SK-N-SH (cell line): ENCODE measurements at regions not wholly inside any gene's neighbourhood (a gene's known extent, or its start where the extent isn't known, plus 50 kb on each side); places are given as distances from the start of the nearest gene placed in this dataset.

Experiments
- CTCF ChIA-PET: fragments of 300-600, 350-600 bp; formaldehyde crosslinking; extraction: SDS; loops from one replicate; lab custom pipeline; 2021; lab: Yijun Ruan, JAX
- POLR2A ChIA-PET: fragments of 350-600 bp; sonication (Branson Sonifier 250); formaldehyde crosslinking; extraction: SDS; loops from one replicate; lab custom pipeline; 2020; ENCODE audit warnings: antibody characterized with exemption, inconsistent platforms; lab: Yijun Ruan, JAX
- DNase-seq: peaks from one replicate; pipeline ENCODE4 v3.0.0; 2012
- H2AFZ ChIP-seq: fragments of 200-600 bp; sonication (generic); 2 replicates; pipeline ENCODE4 v1.8.1; 2016; ENCODE audit warnings: antibody characterized with exemption, mild to moderate bottlenecking, low read depth
- H3F3A ChIP-seq: fragments of 200-600 bp; sonication (generic); replicated peaks from 2 replicates; pipeline ENCODE3; 2016; ENCODE audit warnings: antibody characterized with exemption, mild to moderate bottlenecking; ENCODE audit not compliant: insufficient read depth
- H3K27ac ChIP-seq, 2 experiments: fragments of 200-500 bp in 1 of 2; fragments of 200-600 bp in 1 of 2; sonication (Bioruptor generic) in 1 of 2; sonication (generic), shearing (Covaris generic) in 1 of 2; 2 replicates each; pipeline versions ENCODE4 v1.5.1 to v1.6.1; 2014 to 2016; ENCODE audit warnings: low read depth in 2 of 2, inconsistent platforms in 1 of 2, low read length in 1 of 2, mild to moderate bottlenecking in 1 of 2, mixed read lengths in 1 of 2
- H3K27me3 ChIP-seq: fragments of 200-600 bp; sonication (generic), shearing (Covaris generic); 2 replicates; pipeline ENCODE4 v1.6.1; 2016; ENCODE audit warnings: mixed run types; ENCODE audit not compliant: insufficient read depth
- H3K36me3 ChIP-seq, 2 experiments: fragments of 200-500 bp in 1 of 2; fragments of 200-600 bp in 1 of 2; sonication (Bioruptor generic) in 1 of 2; sonication (generic) in 1 of 2; replicated peaks in 1 of 2; 2 replicates each; pipeline versions ENCODE3 to v1.5.1; 2014 to 2016; ENCODE audit warnings: low read length in 1 of 2, mild to moderate bottlenecking in 1 of 2; ENCODE audit not compliant: insufficient read depth in 2 of 2, control insufficient read depth in 1 of 2
- H3K4me1 ChIP-seq, 2 experiments: fragments of 200-500 bp in 1 of 2; fragments of 200-600 bp in 1 of 2; sonication (Bioruptor generic) in 1 of 2; sonication (generic), shearing (Covaris generic) in 1 of 2; 2 replicates each; pipeline versions ENCODE4 v1.5.1 to v1.6.1; 2014 to 2016; ENCODE audit warnings: low read depth in 1 of 2, low read length in 1 of 2, mixed run types in 1 of 2; ENCODE audit not compliant: insufficient read depth in 2 of 2, control insufficient read depth in 1 of 2
- H3K4me2 ChIP-seq: fragments of 200-600 bp; sonication (generic), shearing (Covaris generic); 2 replicates; pipeline ENCODE4 v1.6.1; 2017; ENCODE audit warnings: mixed run types
- H3K4me3 ChIP-seq, 2 experiments: fragments of 200-500 bp in 1 of 2; fragments of 200-600 bp in 1 of 2; sonication (Bioruptor generic) in 1 of 2; sonication (generic), shearing (Covaris generic) in 1 of 2; 2 replicates each; pipeline versions ENCODE4 v1.5.1 to v1.8.1; 2014 to 2016; ENCODE audit warnings: low read depth in 2 of 2, inconsistent platforms in 1 of 2, low read length in 1 of 2, mild to moderate bottlenecking in 1 of 2, mixed read lengths in 1 of 2, moderate library complexity in 1 of 2
- H3K79me2 ChIP-seq: fragments of 200-600 bp; sonication (generic); 2 replicates; pipeline ENCODE4 v1.8.1; 2017; ENCODE audit warnings: mild to moderate bottlenecking; ENCODE audit not compliant: insufficient read depth
- H3K9ac ChIP-seq: fragments of 200-600 bp; sonication (generic); 2 replicates; pipeline ENCODE4 v1.6.1; 2017; ENCODE audit warnings: mixed run types
- H3K9me2 ChIP-seq: fragments of 200-600 bp; sonication (generic); 2 replicates; pipeline ENCODE4 v1.6.1; 2017; ENCODE audit warnings: mixed run types
- H3K9me3 ChIP-seq: fragments of 200-600 bp; sonication (generic); 2 replicates; pipeline ENCODE4 v1.6.1; 2017; ENCODE audit warnings: mixed run types, mild to moderate bottlenecking, moderate library complexity
- H4K20me1 ChIP-seq: fragments of 200-600 bp; sonication (generic); 2 replicates; pipeline ENCODE4 v1.6.1; 2017; ENCODE audit warnings: mild to moderate bottlenecking, mixed run types; ENCODE audit not compliant: insufficient read depth
- CHD2 ChIP-seq: fragments of 150-350 bp; IDR thresholded peaks from 2 replicates; pipeline ENCODE4 v1.6.1; 2018; ENCODE audit warnings: low read length; ENCODE audit not compliant: partially characterized antibody
- CTCF ChIP-seq: fragments of 200-600 bp; sonication (generic); IDR thresholded peaks from 2 replicates; pipeline ENCODE4 v1.6.1; 2017; ENCODE audit warnings: antibody characterized with exemption, mild to moderate bottlenecking, moderate library complexity
- ELF1 ChIP-seq: IDR thresholded peaks from 2 replicates; pipeline ENCODE4 v1.4.0; 2012
- FOSL2 ChIP-seq: IDR thresholded peaks from 2 replicates; pipeline ENCODE4 v1.4.0; 2012; ENCODE audit warnings: low read depth, mild to moderate bottlenecking, moderate library complexity, borderline replicate concordance
- FOXJ3 ChIP-seq: sonication (generic); formaldehyde crosslinking; IDR thresholded peaks from 2 replicates; pipeline ENCODE4 v1.5.1; 2020; ENCODE audit warnings: mild to moderate bottlenecking, missing genetic modification reagents
- GABPA ChIP-seq: IDR thresholded peaks from 2 replicates; pipeline ENCODE4 v1.4.0; 2012; ENCODE audit warnings: low read depth, mild to moderate bottlenecking
- JUND ChIP-seq: IDR thresholded peaks from 2 replicates; pipeline ENCODE4 v1.4.0; 2012
- NFIC ChIP-seq: IDR thresholded peaks from 2 replicates; pipeline ENCODE4 v1.4.0; 2012; ENCODE audit warnings: borderline replicate concordance
- NRF1 ChIP-seq: IDR thresholded peaks from 2 replicates; pipeline ENCODE4 v1.6.1; 2012; ENCODE audit warnings: low read depth, mild to moderate bottlenecking, low read length
- POLR2AphosphoS5 ChIP-seq: IDR thresholded peaks from 2 replicates; pipeline ENCODE4 v1.6.1; 2012; ENCODE audit warnings: low read depth, low read length
- RCOR1 ChIP-seq: fragments of 150-350 bp; IDR thresholded peaks from 2 replicates; pipeline ENCODE4 v1.6.1; 2017; ENCODE audit warnings: antibody characterized with exemption, low read length
- REST ChIP-seq: IDR thresholded peaks from 2 replicates; pipeline ENCODE4 v1.6.1; 2012; ENCODE audit warnings: mild to moderate bottlenecking, low read depth, low read length, moderate library complexity
- RFX5 ChIP-seq: IDR thresholded peaks from 2 replicates; pipeline ENCODE4 v1.6.1; 2012; ENCODE audit warnings: mild to moderate bottlenecking, improper control_type of control experiment, low read length
- RXRA ChIP-seq: IDR thresholded peaks from 2 replicates; pipeline ENCODE4 v1.4.0; 2012; ENCODE audit warnings: low read depth, mild to moderate bottlenecking, borderline replicate concordance
- SMC3 ChIP-seq: IDR thresholded peaks from 2 replicates; pipeline ENCODE4 v1.6.1; 2012; ENCODE audit warnings: low read depth, low read length, improper control_type of control experiment
- TCF12 ChIP-seq: IDR thresholded peaks from 2 replicates; pipeline ENCODE4 v1.4.0; 2012
- USF1 ChIP-seq: IDR thresholded peaks from 2 replicates; pipeline ENCODE4 v1.4.0; 2012; ENCODE audit warnings: low read depth, borderline replicate concordance
- ZBTB33 ChIP-seq: IDR thresholded peaks from 2 replicates; pipeline ENCODE4 v1.4.0; 2012; ENCODE audit warnings: low read depth, borderline replicate concordance
- WGBS: methylation state at CpG from one replicate; pipeline ENCODE4 v1.1.6; 2017; ENCODE audit warnings: low lambda C conversion rate; 5-methylcytosine and 5-hydroxymethylcytosine counted together
- TF ChIP-seq, protein P1 (sequence below): IDR thresholded peaks from 2 replicates; pipeline ENCODE4 v1.4.0; 2012; ENCODE audit warnings: low read depth

GRCh38 chr18:40695526-40695925 lies 1259.5 kb upstream of the PIK3C3 start:
- TF ChIP-seq POLR2AphosphoS5: no peak
- no peak for TF ChIP-seq TCF12
- TF ChIP-seq GABPA: no peak
- no peak for TF ChIP-seq NFIC
- TF ChIP-seq CHD2: no peak
- no peak for TF ChIP-seq NRF1
- TF ChIP-seq RFX5: no peak
- TF ChIP-seq SMC3: no peak
- Histone ChIP-seq H3K9me3 (no peaks in the 10 kb centered on the region), H3K27me3 (no peaks in the 10 kb centered on the region), H3K9ac (no peak overlapping the region), H4K20me1 (no peaks in the 10 kb centered on the region), H2AFZ (no peak overlapping the region), H3K79me2 (no peaks in the 10 kb centered on the region), H3K27ac (no peak overlapping the region), H3F3A (no peaks in the 10 kb centered on the region), H3K4me1 (no peaks in the 10 kb centered on the region), H3K4me3 (no peak overlapping the region), H3K36me3 (no peaks in the 10 kb centered on the region), H3K4me2 (no peak overlapping the region), H3K9me2 (no peaks in the 10 kb centered on the region)
- WGBS: 50% methylated on average over 1 of the region's 1 CpG
- no peak for DNase-seq
- CTCF ChIA-PET: interaction anchor here (1.1 to 1.2 kb wide), 2 partner anchors 19 to 602 kb away, joined by 3 read pairs; no protein-coding TSS in a partner anchor
- POLR2A ChIA-PET: no interaction called here

- Histone ChIP-seq H3K36me3 (no peaks in the 10 kb centered on the region), H3K27ac (no peak overlapping the region), H3K9ac (no peak overlapping the region), H2AFZ (no peak overlapping the region), H3K27me3 (no peaks in the 10 kb centered on the region), H3K4me3 (no peak overlapping the region), H3F3A (no peaks in the 10 kb centered on the region), H3K79me2 (no peaks in the 10 kb centered on the region), H3K9me2 (no peaks in the 10 kb centered on the region), H3K9me3 (no peaks in the 10 kb centered on the region), H4K20me1 (no peaks in the 10 kb centered on the region), H3K4me2 (no peak overlapping the region), H3K4me1 (peaks cover 0 to 4% of the 10 kb centered on the region in 2 experiments; a peak in 1 of 4 replicates)
- ChIA-PET POLR2A (no interaction called here), CTCF (no interaction called here)
- no peak for DNase-seq
- no peak for TF ChIP-seq RXRA
- TF ChIP-seq, protein P1, sequence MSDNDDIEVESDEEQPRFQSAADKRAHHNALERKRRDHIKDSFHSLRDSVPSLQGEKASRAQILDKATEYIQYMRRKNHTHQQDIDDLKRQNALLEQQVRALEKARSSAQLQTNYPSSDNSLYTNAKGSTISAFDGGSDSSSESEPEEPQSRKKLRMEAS: no peak
- no peak for TF ChIP-seq JUND
- no peak for TF ChIP-seq FOXJ3 (CRISPR knock-in tag)
- no peak for TF ChIP-seq CTCF
- no peak for TF ChIP-seq ELF1
- no peak for TF ChIP-seq GABPA
- no peak for TF ChIP-seq NRF1
- no peak for TF ChIP-seq ZBTB33
- no peak for TF ChIP-seq REST
- no peak for TF ChIP-seq RCOR1
- no peak for TF ChIP-seq FOSL2
- TF ChIP-seq USF1: no peak
- WGBS: 37% methylated on average over 3 of the region's 3 CpGs
Measured at GRCh38 chr18:40692871-40693270, 1262.2 kb upstream of the PIK3C3 start.
